Spleen (tissue), 11 donors: ENCODE measurements at regions not wholly inside any gene's neighbourhood (a gene's known extent, or its start where the extent isn't known, plus 50 kb on each side); places are given as distances from the start of the nearest gene placed in this dataset.

ENCODE experiments used
- DNase-seq: peaks from one replicate; pipeline ENCODE4 v3.0.0-alpha.2; 2020
- H3K27ac ChIP-seq, 8 donors: fragments of 200-600 bp; sonication (generic) in 7 of 8; 1 replicate in 4 of 8; 2 replicates in 4 of 8; pipeline versions ENCODE4 v1.5.0 to v1.8.0; 2016 to 2021; ENCODE audit warnings: inconsistent platforms in 4 of 8, mild to moderate bottlenecking in 4 of 8, moderate library complexity in 1 of 8
- H3K27me3 ChIP-seq, 7 donors: fragments of 200-600 bp; sonication (generic) in 6 of 7; replicated peaks in 1 of 7; 1 replicate in 4 of 7; 2 replicates in 3 of 7; pipeline versions ENCODE4 v1.5.0 to v1.8.0; 2016 to 2021; ENCODE audit warnings: inconsistent platforms in 3 of 7, mild to moderate bottlenecking in 1 of 7
- H3K36me3 ChIP-seq, 6 donors: fragments of 200-600 bp; sonication (generic) in 5 of 6; 1 replicate in 4 of 6; 2 replicates in 2 of 6; pipeline versions ENCODE4 v1.5.0 to v1.8.0; 2016 to 2021; ENCODE audit warnings: inconsistent platforms in 2 of 6
- H3K4me1 ChIP-seq, 6 donors: fragments of 200-600 bp; sonication (generic) in 5 of 6; 1 replicate in 3 of 6; 2 replicates in 3 of 6; pipeline versions ENCODE4 v1.5.0 to v1.8.0; 2016 to 2021; ENCODE audit warnings: inconsistent platforms in 3 of 6
- H3K4me3 ChIP-seq, 8 donors: fragments of 200-600 bp; sonication (generic) in 7 of 8; 1 replicate in 4 of 8; 2 replicates in 4 of 8; pipeline versions ENCODE4 v1.5.0 to v1.8.0; 2016 to 2021; ENCODE audit warnings: inconsistent platforms in 4 of 8, mild to moderate bottlenecking in 4 of 8, moderate library complexity in 2 of 8
- H3K9me3 ChIP-seq, 8 donors: fragments of 200-600 bp; sonication (generic) in 7 of 8; 1 replicate in 4 of 8; 2 replicates in 4 of 8; pipeline versions ENCODE4 v1.5.0 to v1.8.0; 2016 to 2021; ENCODE audit warnings: inconsistent platforms in 4 of 8
- POLR2A ChIP-seq, 3 donors: fragments of 450-650 bp; IDR thresholded peaks; one replicate each; pipeline ENCODE4 v1.5.1; 2017; ENCODE audit warnings: antibody characterized with exemption in 3 of 3, mild to moderate bottlenecking in 1 of 3
- POLR2AphosphoS5 ChIP-seq, 3 donors: sonication (generic); formaldehyde crosslinking; IDR thresholded peaks; one replicate each; pipeline ENCODE4 v1.5.1; 2017; ENCODE audit warnings: antibody characterized with exemption in 3 of 3
- whole genome bisulfite sequencing, 5 donors: extraction: QIAGEN DNeasy Blood & Tissue Kit in 3 of 5; methylation state at CpG; one replicate each; pipeline versions ENCODE4 v1.1.5 to v1.1.7; 2013 to 2018; 5-methylcytosine and 5-hydroxymethylcytosine counted together
- intact Hi-C: fragments of 100-400 bp; cut with DNase I; formaldehyde crosslinking; loops from one replicate; pipeline ENCODE4 v1.15.0; 2023; ENCODE audit warnings: low total_unique reads
- TF ChIP-seq, protein P1 (sequence below), 11 experiments: fragments of 200-600 bp in 7 of 11; fragments of 450-650 bp in 4 of 11; sonication (generic) in 4 of 11; IDR thresholded peaks in 8 of 11; conservative IDR thresholded peaks in 3 of 11; 1 replicate in 7 of 11; 2 replicates in 4 of 11; pipeline versions ENCODE4 v1.4.0 to v1.8.0; 2016 to 2021; ENCODE audit warnings: antibody characterized with exemption in 11 of 11, inconsistent platforms in 4 of 11, mild to moderate bottlenecking in 1 of 11
- donor health status: healthy with polysubstance abuse.
- donor health status: DM: no; HTN: no; CAD: no; lungs with moderate emphysema.
- donor health status: DM: no; HTN: no; CAD: no.
- donor health status: Bipolar disorder and iron deficiency.
- donor health status: healthy.
- donor health status: DM: no; HTN: no; CAD: no.
- donor health status: DM: yes; HTN: yes; CAD: no.

DNA sequence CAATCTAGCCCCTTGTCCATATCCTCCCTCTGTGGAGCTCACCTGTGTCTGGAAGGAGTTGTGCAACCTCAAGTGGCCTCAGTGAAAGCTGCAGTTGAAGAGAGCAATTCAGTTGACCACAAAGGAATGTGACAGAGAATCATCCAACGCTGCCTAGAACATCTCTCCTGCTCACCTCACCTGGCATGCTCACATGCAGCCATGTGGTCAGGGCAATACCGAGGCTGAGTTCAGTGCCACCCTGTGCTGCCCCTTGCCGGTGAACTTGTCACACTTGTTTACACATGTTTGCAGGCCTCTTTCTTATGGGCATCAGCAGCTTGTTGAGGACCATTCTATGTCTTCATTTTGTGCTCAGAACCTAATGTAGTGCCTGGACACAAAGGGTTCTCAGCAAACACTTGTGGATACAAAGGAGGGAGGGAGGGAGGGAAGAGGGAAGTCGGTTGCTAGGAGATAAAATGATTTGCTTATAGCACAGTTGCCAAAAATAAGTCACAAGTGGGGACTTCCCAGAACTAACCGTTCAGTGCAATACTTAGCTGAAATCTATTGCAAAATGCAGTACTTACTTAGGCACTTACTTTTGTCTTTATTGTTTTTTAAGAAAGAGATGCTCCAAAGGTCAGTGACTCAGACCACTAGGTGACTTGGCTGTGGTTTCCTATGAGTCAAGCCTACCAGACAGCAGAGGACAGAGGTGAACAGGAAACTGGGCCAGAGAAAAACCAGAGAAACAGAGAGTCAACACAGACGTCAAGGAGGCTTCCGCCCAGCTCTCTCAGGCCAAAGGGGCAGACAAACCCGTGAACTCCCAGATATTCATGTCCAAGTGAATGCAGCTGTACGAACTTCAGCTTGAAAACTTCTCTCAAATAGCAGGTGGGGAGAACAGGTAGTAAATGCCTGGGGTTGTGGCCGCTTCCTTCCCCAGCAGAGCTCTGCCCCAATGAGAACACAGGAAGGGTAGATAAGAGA lies 227.8 kb upstream of the CTNNB1 start:
- Histone ChIP-seq H3K4me1 (peaks cover 16 to 54% (median 26%) of the 10 kb centered on the region in 6 donors), H3K36me3 (no peaks in the 10 kb centered on the region), H3K4me3 (peak overlapping the region in 1 of 8 donors; percentile 4), H3K27ac (peak overlapping the region; percentile 46 to 80 (median 72)), H3K27me3 (no peaks in the 10 kb centered on the region), H3K9me3 (no peaks in the 10 kb centered on the region)
- intact Hi-C loops: no loop called here
- TF ChIP-seq, protein P1, sequence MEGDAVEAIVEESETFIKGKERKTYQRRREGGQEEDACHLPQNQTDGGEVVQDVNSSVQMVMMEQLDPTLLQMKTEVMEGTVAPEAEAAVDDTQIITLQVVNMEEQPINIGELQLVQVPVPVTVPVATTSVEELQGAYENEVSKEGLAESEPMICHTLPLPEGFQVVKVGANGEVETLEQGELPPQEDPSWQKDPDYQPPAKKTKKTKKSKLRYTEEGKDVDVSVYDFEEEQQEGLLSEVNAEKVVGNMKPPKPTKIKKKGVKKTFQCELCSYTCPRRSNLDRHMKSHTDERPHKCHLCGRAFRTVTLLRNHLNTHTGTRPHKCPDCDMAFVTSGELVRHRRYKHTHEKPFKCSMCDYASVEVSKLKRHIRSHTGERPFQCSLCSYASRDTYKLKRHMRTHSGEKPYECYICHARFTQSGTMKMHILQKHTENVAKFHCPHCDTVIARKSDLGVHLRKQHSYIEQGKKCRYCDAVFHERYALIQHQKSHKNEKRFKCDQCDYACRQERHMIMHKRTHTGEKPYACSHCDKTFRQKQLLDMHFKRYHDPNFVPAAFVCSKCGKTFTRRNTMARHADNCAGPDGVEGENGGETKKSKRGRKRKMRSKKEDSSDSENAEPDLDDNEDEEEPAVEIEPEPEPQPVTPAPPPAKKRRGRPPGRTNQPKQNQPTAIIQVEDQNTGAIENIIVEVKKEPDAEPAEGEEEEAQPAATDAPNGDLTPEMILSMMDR (IDR thresholded peaks at IDR 0.05 in 8 of 11, conservative IDR thresholded peaks at IDR 0.05 in 3 of 11): peak in 1 of 11 experiments; percentile 27
- TF ChIP-seq POLR2AphosphoS5 (IDR thresholded peaks at IDR 0.05) (peak in 1 of 3 donors; percentile 76), POLR2A (IDR thresholded peaks at IDR 0.05) (no peak)
- WGBS, 5 donors: 10 to 16% (median 14%) methylated on average over 10 of the region's 10 CpGs
- peak; percentile 79 for DNase-seq

DNA sequence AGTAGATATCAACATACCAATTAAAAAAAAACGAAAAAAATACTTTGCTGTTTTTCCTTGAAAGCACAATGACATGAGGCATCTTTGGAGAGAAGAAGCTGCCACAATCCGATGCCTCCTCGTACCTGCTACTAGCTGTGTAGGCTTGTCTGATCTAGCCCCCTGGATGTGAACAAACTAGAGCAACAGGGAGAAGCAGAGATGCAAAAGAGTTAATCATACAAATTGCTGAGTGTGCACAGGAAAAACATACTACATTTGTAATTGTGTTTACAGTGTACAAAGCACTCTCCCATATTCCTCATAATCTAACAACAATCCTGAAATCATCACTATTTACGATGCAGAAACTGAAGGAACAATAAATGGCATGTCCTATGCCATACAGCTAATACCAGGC lies 227.0 kb upstream of the CTNNB1 start:
- Histone ChIP-seq H3K36me3 (no peaks in the 10 kb centered on the region), H3K9me3 (no peaks in the 10 kb centered on the region), H3K4me3 (no peak overlapping the region), H3K4me1 (peaks cover 16 to 54% (median 26%) of the 10 kb centered on the region in 6 donors), H3K27ac (peak overlapping the region in 6 of 8 donors; percentile 46 to 80 (median 76)), H3K27me3 (no peaks in the 10 kb centered on the region)
- intact Hi-C loops: no loop called here
- no peak for DNase-seq
- TF ChIP-seq POLR2A (IDR thresholded peaks at IDR 0.05): no peak
- TF ChIP-seq, protein P1 (IDR thresholded peaks at IDR 0.05 in 8 of 11, conservative IDR thresholded peaks at IDR 0.05 in 3 of 11): no peak
- TF ChIP-seq POLR2AphosphoS5 (IDR thresholded peaks at IDR 0.05): no peak
- 79 to 89% (median 83%) methylated on average over 4 of the region's 4 CpGs for WGBS, 5 donors

DNA sequence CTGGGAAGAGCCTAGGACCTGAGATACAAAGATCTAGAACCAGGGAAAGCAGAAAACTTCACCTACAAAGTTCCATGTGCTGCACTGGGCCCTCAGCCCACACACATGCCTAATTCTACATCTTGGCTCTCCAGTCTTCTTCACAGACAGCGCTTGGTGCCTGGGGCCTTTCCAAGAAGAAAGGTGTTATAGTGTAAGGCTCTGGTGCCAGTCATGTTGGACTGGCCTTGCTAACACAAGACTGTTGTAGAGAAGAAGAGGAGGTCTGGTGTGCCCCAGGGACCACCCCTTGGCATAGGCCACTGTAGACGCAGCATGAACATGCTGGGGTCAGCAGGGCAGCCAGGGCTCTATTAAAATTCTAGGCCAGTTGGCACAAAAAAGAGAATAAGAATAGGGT lies 226.2 kb upstream of the CTNNB1 start:
- intact Hi-C loops: no loop called here
- DNase-seq: no peak
- peak overlapping the region in 1 of 8 donors; percentile 10 for H3K27ac ChIP-seq
- peaks cover 16 to 54% (median 26%) of the 10 kb centered on the region in 6 donors for H3K4me1 ChIP-seq
- no peaks in the 10 kb centered on the region for H3K9me3 ChIP-seq
- H3K27me3 ChIP-seq: no peaks in the 10 kb centered on the region
- H3K36me3 ChIP-seq: no peaks in the 10 kb centered on the region
- TF ChIP-seq, protein P1 (IDR thresholded peaks at IDR 0.05 in 8 of 11, conservative IDR thresholded peaks at IDR 0.05 in 3 of 11): no peak
- no peak for TF ChIP-seq POLR2AphosphoS5 (IDR thresholded peaks at IDR 0.05)
- no peak for TF ChIP-seq POLR2A (IDR thresholded peaks at IDR 0.05)
- no peak overlapping the region for H3K4me3 ChIP-seq
- 80 to 94% (median 90%) methylated on average over 2 of the region's 2 CpGs for WGBS, 5 donors

DNA sequence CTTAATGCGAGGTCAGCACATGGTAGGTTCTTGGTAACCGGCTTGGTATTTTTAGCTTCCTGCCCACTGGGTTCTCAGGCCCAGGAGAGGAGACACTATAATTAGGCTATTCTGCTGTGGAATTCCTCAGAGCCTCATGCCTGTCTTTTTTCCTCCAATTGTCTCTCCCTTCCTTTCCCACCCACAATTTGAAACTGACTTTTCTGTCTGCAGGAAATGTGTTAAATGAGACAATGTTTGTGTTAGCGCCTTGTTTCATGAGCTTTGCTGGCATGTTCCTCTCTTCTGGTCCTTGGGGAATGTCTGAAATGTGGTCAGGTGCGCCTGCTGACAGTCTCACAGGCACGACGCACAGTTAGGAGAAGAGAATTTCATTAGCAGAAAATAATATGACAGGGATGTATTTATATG lies 223.6 kb upstream of the CTNNB1 start:
- WGBS, 5 donors: 48 to 72% (median 59%) methylated on average over 6 of the region's 6 CpGs
- Histone ChIP-seq H3K36me3 (no peaks in the 10 kb centered on the region), H3K27ac (peak overlapping the region in 1 of 8 donors; percentile 8), H3K27me3 (no peaks in the 10 kb centered on the region), H3K9me3 (no peaks in the 10 kb centered on the region), H3K4me1 (peaks cover 16 to 41% (median 23%) of the 10 kb centered on the region in 6 donors), H3K4me3 (no peak overlapping the region)
- no peak for DNase-seq
- TF ChIP-seq POLR2A (IDR thresholded peaks at IDR 0.05) (no peak), POLR2AphosphoS5 (IDR thresholded peaks at IDR 0.05) (no peak)
- TF ChIP-seq, protein P1 (IDR thresholded peaks at IDR 0.05 in 8 of 11, conservative IDR thresholded peaks at IDR 0.05 in 3 of 11): no peak
- intact Hi-C loops: no loop called here
